Vagina (tissue), 2 donors: ENCODE measurements at regions not wholly inside any gene's neighbourhood (a gene's known extent, or its start where the extent isn't known, plus 50 kb on each side); places are given as distances from the start of the nearest gene placed in this dataset.
"Not testable (repeated sequence)": the region's sequence is repeated elsewhere in the genome, so short reads cannot be mapped to it uniquely, and the experiment has no call there.

Experiments used
- CTCF ChIP-seq, 3 experiments: fragments of 450-650 bp in 2 of 3; fragments of 200-600 bp in 1 of 3; sonication (generic) in 1 of 3; IDR thresholded peaks; one replicate each; pipeline ENCODE4 v1.5.1; 2017 to 2019; ENCODE audit warnings: antibody characterized with exemption in 3 of 3, mild to moderate bottlenecking in 2 of 3, moderate library complexity in 2 of 3
- POLR2A ChIP-seq, 2 donors: fragments of 450-650 bp; IDR thresholded peaks; one replicate each; pipeline ENCODE4 v1.6.1; 2017; ENCODE audit warnings: antibody characterized with exemption in 2 of 2, mild to moderate bottlenecking in 2 of 2, moderate library complexity in 2 of 2

GRCh38 chr9:41779897-41780406 is 349.3 kb downstream of the CNTNAP3B start:
- not testable (repeated sequence) for TF ChIP-seq POLR2A, CTCF (IDR thresholded peaks at IDR 0.05)
